Activated T-helper 2 cell treated with anti-CD3 and anti-CD28 coated beads, Interferon-gamma antibody, Interleukin-2, Interleukin-4, amounts not matched to agents 10 μg/mL and 5 μg/mL and 100 μg/mL, durations not matched to agents 14 hours and 24 hours and 36 hours (primary cell): ENCODE measurements at regions not wholly inside any gene's neighbourhood (a gene's known extent, or its start where the extent isn't known, plus 50 kb on each side); places are given as distances from the start of the nearest gene placed in this dataset.

ENCODE experiments used
- DNase-seq: peaks from one replicate; pipeline ENCODE4 v3.0.0; 2021; ENCODE audit warnings: low spot score
- H3K27ac Mint-ChIP-seq: one replicate; pipeline ENCODE4 v1.8.0; 2021; ENCODE audit warnings: mixed read lengths
- H3K27me3 Mint-ChIP-seq: one replicate; pipeline ENCODE4 v1.8.0; 2021; ENCODE audit warnings: low read depth, mixed read lengths
- H3K36me3 Mint-ChIP-seq: one replicate; pipeline ENCODE4 v1.8.0; 2021; ENCODE audit warnings: low read depth, mixed read lengths
- H3K4me1 Mint-ChIP-seq: one replicate; pipeline ENCODE4 v1.8.0; 2021; ENCODE audit warnings: low read depth, mixed read lengths
- H3K4me3 Mint-ChIP-seq: one replicate; pipeline ENCODE4 v1.8.0; 2021; ENCODE audit warnings: low read depth, mild to moderate bottlenecking, moderate library complexity, mixed read lengths
- H3K9me3 Mint-ChIP-seq: one replicate; pipeline ENCODE4 v1.8.0; 2021; ENCODE audit warnings: mixed read lengths
- intact Hi-C: fragments of 100-400 bp; cut with micrococcal nuclease; formaldehyde crosslinking; loops from one replicate; pipeline ENCODE4 v1.15.1; 2023

DNA sequence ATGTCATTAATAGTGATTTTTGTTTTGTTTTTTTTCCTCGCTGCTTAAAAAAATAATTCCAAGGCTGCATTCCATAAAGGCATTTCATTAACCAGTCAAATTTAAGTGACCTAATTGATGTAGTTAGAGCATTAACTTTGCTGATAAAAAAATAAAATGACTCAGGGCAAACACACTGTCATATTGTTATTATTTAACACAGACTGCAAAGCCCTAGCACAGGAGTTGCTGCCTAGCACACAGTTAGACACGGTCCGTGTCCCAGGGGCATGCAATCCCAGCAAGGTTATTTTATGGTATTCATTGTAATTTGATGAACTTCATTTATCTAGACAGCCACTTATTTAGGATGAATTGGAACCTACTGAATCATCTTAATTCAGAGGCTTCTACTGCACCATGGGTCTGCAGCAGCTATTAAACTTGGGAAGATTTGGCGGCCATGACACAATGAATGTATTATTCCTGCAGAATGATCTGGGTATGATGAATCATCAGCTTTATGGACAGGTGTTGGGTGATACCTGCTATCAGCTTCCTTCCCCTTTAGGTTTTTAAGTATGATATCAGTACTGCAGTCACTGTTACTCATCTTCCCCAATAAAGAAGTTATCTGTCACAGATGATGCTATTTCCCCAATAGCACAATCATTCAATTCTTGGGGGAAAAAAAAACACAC is 182.7 kb downstream of the PPARGC1A start:
- DNase-seq = no peak
- Mint-ChIP-seq H3K27ac (no peak overlapping the region), H3K4me1 (no peaks in the 10 kb centered on the region), H3K36me3 (no peaks in the 10 kb centered on the region), H3K4me3 (no peak overlapping the region), H3K27me3 (no peaks in the 10 kb centered on the region), H3K9me3 (no peaks in the 10 kb centered on the region)
- intact Hi-C loops = no loop called here

DNA sequence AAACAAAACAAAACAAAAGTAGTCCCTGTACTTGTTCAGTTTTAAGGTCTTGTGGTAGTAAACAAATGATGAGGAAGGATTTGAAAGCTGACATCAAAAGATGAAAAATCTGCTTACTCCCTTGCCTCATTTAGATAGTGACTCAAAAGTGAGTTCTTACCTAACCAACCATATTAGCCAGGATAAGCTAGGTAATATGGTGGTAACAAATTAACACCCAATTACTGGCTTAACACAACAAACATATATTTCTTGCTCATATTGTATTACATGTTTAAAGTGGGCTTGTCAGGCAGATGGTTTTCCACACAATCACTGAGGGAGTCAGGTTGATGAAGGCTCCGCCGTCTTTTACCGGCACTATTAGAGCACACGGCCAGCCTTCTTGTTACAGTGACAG is 189.7 kb downstream of the PPARGC1A start:
- Mint-ChIP-seq H3K27me3 (no peaks in the 10 kb centered on the region), H3K4me3 (no peak overlapping the region), H3K4me1 (no peaks in the 10 kb centered on the region), H3K36me3 (no peaks in the 10 kb centered on the region), H3K9me3 (no peaks in the 10 kb centered on the region), H3K27ac (no peak overlapping the region)
- intact Hi-C loops = no loop called here
- no peak for DNase-seq

GRCh38 chr4:23697722-23698121 is 192.1 kb downstream of the PPARGC1A start:
- H3K27me3 Mint-ChIP-seq = no peaks in the 10 kb centered on the region
- no peak for DNase-seq
- H3K4me1 Mint-ChIP-seq = no peaks in the 10 kb centered on the region
- H3K27ac Mint-ChIP-seq = no peak overlapping the region
- H3K36me3 Mint-ChIP-seq = no peaks in the 10 kb centered on the region
- no peak overlapping the region for H3K4me3 Mint-ChIP-seq
- intact Hi-C loops = no loop called here
- no peaks in the 10 kb centered on the region for H3K9me3 Mint-ChIP-seq

- no peak for DNase-seq
- no peaks in the 10 kb centered on the region for H3K9me3 Mint-ChIP-seq
- H3K4me3 Mint-ChIP-seq = no peak overlapping the region
- intact Hi-C loops = no loop called here
- no peaks in the 10 kb centered on the region for H3K4me1 Mint-ChIP-seq
- H3K36me3 Mint-ChIP-seq = no peaks in the 10 kb centered on the region
- H3K27ac Mint-ChIP-seq = no peak overlapping the region
- no peaks in the 10 kb centered on the region for H3K27me3 Mint-ChIP-seq
Observed at GRCh38 chr4:23697001-23697528, 192.8 kb downstream of the PPARGC1A start.

- H3K27ac Mint-ChIP-seq = no peak overlapping the region
- no peaks in the 10 kb centered on the region for H3K36me3 Mint-ChIP-seq
- H3K4me3 Mint-ChIP-seq = no peak overlapping the region
- DNase-seq = no peak
- intact Hi-C loops = no loop called here
- H3K9me3 Mint-ChIP-seq = peaks cover 10% of the 10 kb centered on the region
- no peaks in the 10 kb centered on the region for H3K27me3 Mint-ChIP-seq
- H3K4me1 Mint-ChIP-seq = no peaks in the 10 kb centered on the region
Observed at GRCh38 chr4:23686169-23686897, 203.5 kb downstream of the PPARGC1A start.

DNA sequence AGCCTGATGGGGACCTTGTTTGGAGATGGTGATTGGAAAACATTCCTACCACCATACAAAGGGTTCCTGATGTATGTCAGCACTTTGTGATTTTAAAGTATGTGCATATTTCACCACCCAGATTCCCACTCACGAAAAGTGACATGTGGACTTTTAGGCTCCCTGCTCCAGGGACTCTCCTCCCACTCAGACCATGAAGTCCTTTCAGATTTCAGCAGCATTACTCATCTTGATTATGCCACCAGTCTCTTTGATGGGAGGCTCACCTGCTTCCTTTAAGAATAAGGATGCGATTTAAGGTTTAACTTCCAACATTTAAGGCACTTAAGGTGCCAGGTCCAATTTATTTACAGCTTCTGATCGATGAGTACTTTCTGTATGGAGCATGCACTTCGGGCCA is 204.4 kb downstream of the PPARGC1A start:
- no peaks in the 10 kb centered on the region for H3K36me3 Mint-ChIP-seq
- peaks cover 10% of the 10 kb centered on the region for H3K9me3 Mint-ChIP-seq
- no peak overlapping the region for H3K27ac Mint-ChIP-seq
- no peaks in the 10 kb centered on the region for H3K4me1 Mint-ChIP-seq
- no peak overlapping the region for H3K4me3 Mint-ChIP-seq
- intact Hi-C loops = no loop called here
- no peaks in the 10 kb centered on the region for H3K27me3 Mint-ChIP-seq
- no peak for DNase-seq

GRCh38 chr4:23680671-23681518 is 209.0 kb downstream of the PPARGC1A start:
- Mint-ChIP-seq H3K9me3 (peaks cover 4% of the 10 kb centered on the region), H3K36me3 (no peaks in the 10 kb centered on the region), H3K4me3 (no peak overlapping the region), H3K4me1 (no peaks in the 10 kb centered on the region), H3K27me3 (no peaks in the 10 kb centered on the region), H3K27ac (no peak overlapping the region)
- DNase-seq = no peak
- intact Hi-C loops = no loop called here

DNA sequence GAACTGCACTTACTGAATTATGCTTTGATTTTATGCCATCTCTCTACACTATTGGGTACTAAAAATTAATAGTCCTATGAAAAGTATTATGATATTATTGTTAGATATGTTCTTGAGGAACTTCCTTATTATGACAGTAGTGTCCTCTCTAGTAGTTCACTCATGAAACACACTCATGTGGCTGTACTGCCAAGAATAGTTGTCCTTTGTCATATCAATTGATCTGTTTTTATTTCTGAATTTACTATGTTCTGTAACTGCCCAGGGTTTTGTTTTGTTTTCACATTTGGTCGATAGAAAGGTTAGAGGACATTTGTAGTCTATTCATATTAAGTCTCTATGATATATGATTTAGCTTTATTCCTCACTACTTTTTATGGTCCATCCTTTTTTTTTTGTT is 215.2 kb downstream of the PPARGC1A start:
- intact Hi-C loops = no loop called here
- Mint-ChIP-seq H3K27me3 (no peaks in the 10 kb centered on the region), H3K9me3 (peaks cover 4% of the 10 kb centered on the region), H3K4me3 (no peak overlapping the region), H3K36me3 (no peaks in the 10 kb centered on the region), H3K27ac (no peak overlapping the region), H3K4me1 (no peaks in the 10 kb centered on the region)
- no peak for DNase-seq

- Mint-ChIP-seq H3K9me3 (peaks cover 18% of the 10 kb centered on the region), H3K27ac (no peak overlapping the region), H3K36me3 (no peaks in the 10 kb centered on the region), H3K4me1 (no peaks in the 10 kb centered on the region), H3K4me3 (no peak overlapping the region), H3K27me3 (no peaks in the 10 kb centered on the region)
- intact Hi-C loops = no loop called here
- no peak for DNase-seq
Observed at GRCh38 chr4:23667659-23668058, 222.2 kb downstream of the PPARGC1A start.

DNA sequence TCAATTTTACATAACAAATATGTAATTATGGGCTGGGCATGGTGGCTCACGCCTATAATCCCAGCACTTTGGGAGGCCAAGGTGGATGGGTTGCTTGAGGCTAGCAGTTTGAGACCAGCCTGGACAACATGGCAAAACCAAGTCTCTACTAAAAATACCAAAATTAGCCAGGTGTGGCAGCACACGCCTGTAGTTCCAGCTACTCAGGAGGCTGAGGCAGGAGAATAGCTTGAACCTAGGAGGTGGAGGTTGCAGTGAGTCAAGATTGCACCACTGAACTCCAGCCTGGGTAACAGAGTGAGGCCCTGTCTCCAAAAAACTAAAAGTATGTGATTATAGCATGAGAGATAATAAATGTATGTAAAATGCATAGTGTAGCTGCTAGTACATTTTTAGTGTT is 229.0 kb downstream of the PPARGC1A start:
- peaks cover 3% of the 10 kb centered on the region for H3K9me3 Mint-ChIP-seq
- no peak overlapping the region for H3K4me3 Mint-ChIP-seq
- no peak for DNase-seq
- no peaks in the 10 kb centered on the region for H3K27me3 Mint-ChIP-seq
- H3K36me3 Mint-ChIP-seq = no peaks in the 10 kb centered on the region
- intact Hi-C loops = no loop called here
- H3K27ac Mint-ChIP-seq = no peak overlapping the region
- H3K4me1 Mint-ChIP-seq = no peaks in the 10 kb centered on the region

GRCh38 chr4:23654791-23655190 is 235.1 kb downstream of the PPARGC1A start:
- Mint-ChIP-seq H3K4me1 (no peaks in the 10 kb centered on the region), H3K36me3 (no peaks in the 10 kb centered on the region), H3K4me3 (no peak overlapping the region), H3K27ac (no peak overlapping the region), H3K27me3 (no peaks in the 10 kb centered on the region), H3K9me3 (peaks cover 4% of the 10 kb centered on the region)
- DNase-seq = no peak
- intact Hi-C loops = no loop called here

GRCh38 chr4:23648854-23649596 is 240.8 kb downstream of the PPARGC1A start:
- no peaks in the 10 kb centered on the region for H3K27me3 Mint-ChIP-seq
- H3K36me3 Mint-ChIP-seq = no peaks in the 10 kb centered on the region
- intact Hi-C loops = no loop called here
- peaks cover 9% of the 10 kb centered on the region for H3K9me3 Mint-ChIP-seq
- H3K4me1 Mint-ChIP-seq = no peaks in the 10 kb centered on the region
- H3K4me3 Mint-ChIP-seq = no peak overlapping the region
- DNase-seq = no peak
- H3K27ac Mint-ChIP-seq = no peak overlapping the region
